ENCODE measurements at regions not wholly inside any gene's neighbourhood (a gene's known extent, or its start where the extent isn't known, plus 50 kb on each side); places are given as distances from the start of the nearest gene placed in this dataset.

DNA sequence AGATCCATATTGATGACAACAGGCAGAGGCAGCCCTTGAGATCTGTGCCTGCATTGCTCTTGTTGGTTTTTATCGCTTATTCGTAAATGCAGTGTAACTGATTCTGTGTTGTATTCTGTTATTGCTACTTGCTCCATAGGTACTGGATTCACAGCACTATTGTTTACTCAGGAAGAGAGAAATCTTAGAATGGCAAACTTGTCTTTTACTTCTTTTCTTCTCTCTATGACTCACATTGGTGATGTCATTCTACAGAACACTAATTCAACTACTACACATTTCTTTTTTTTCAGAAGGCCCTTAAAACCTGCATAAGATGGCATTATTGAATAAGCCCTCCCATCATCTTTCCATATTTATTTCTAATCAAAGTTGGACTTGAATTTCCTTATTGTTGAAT, 201.0 kb upstream of the GBE1 start:
- no peak for TF ChIP-seq CTCF (IDR thresholded peaks at IDR 0.05; ENCODE audit: insufficient read depth, low read length, poor library complexity, severe bottlenecking)
- TF ChIP-seq EZH2phosphoT487 (conservative IDR thresholded peaks at IDR 0.05; ENCODE audit: low read length), result no peak

Measured in SU-DHL-6 (cell line).